B cell (primary cell): ENCODE measurements at regions not wholly inside any gene's neighbourhood (a gene's known extent, or its start where the extent isn't known, plus 50 kb on each side); places are given as distances from the start of the nearest gene placed in this dataset.

Experiments used
- ATAC-seq: fragments of 200-7000 bp; cut with Tn5 transposase; one replicate; pipeline ENCODE4 v1.10.0; 2021; ENCODE audit warnings: low read depth, mild to moderate bottlenecking, moderate number of reproducible peaks, moderate library complexity
- CTCF ChIA-PET: fragments of 350-600 bp; sonication (Branson Sonifier 250); formaldehyde crosslinking; loops from one replicate; lab custom pipeline; 2021; ENCODE audit warnings: antibody characterized with exemption, inconsistent platforms; lab: Charles Lee
- POLR2A ChIA-PET: fragments of 350-600 bp; sonication (Branson Sonifier 250); formaldehyde crosslinking; loops from one replicate; lab custom pipeline; 2021; ENCODE audit warnings: antibody characterized with exemption; lab: Charles Lee
- DNase-seq: peaks from one replicate; pipeline ENCODE4 v3.0.0; 2013
- H2AFZ ChIP-seq: 2 replicates; pipeline ENCODE4 v1.6.1; 2012; ENCODE audit warnings: mild to moderate bottlenecking, low read depth, low read length; ENCODE audit not compliant: insufficient read depth, poor library complexity, severe bottlenecking
- H3K27ac ChIP-seq, 2 donors: 1 replicate in 1 of 2; 2 replicates in 1 of 2; pipeline ENCODE4 v1.5.1; 2012 to 2013; ENCODE audit warnings: low read length in 2 of 2, mild to moderate bottlenecking in 2 of 2, moderate library complexity in 1 of 2
- H3K27me3 ChIP-seq, 4 experiments: fragments of 200-600 bp in 1 of 4; sonication (generic) in 1 of 4; replicated peaks in 1 of 4; 1 replicate in 2 of 4; 2 replicates in 2 of 4; pipeline versions ENCODE4 v1.6.1 to v1.7.0; 2013 to 2016; ENCODE audit warnings: low read length in 3 of 4, mild to moderate bottlenecking in 2 of 4, mixed read lengths in 1 of 4, moderate library complexity in 1 of 4; ENCODE audit not compliant: insufficient read depth in 4 of 4, control insufficient read depth in 3 of 4; ENCODE audit errors: control extremely low read depth in 1 of 4
- H3K36me3 ChIP-seq, 2 experiments: replicated peaks in 1 of 2; 1 replicate in 1 of 2; 2 replicates in 1 of 2; pipeline versions ENCODE4 v1.6.1 to v1.7.1; 2013; ENCODE audit warnings: low read length in 1 of 2; ENCODE audit not compliant: insufficient read depth in 2 of 2, control insufficient read depth in 1 of 2; ENCODE audit errors: control extremely low read depth in 1 of 2, extremely low read depth in 1 of 2
- H3K4me1 ChIP-seq, 2 donors: fragments of 200-600 bp in 1 of 2; sonication (generic) in 1 of 2; 1 replicate in 1 of 2; 2 replicates in 1 of 2; pipeline versions ENCODE4 v1.5.1 to v1.6.1; 2013 to 2017; ENCODE audit warnings: low read length in 2 of 2; ENCODE audit not compliant: control insufficient read depth in 2 of 2, insufficient read depth in 2 of 2
- H3K4me2 ChIP-seq: replicated peaks from 2 replicates; pipeline ENCODE3; 2012; ENCODE audit warnings: mild to moderate bottlenecking, low read depth, low read length; ENCODE audit not compliant: poor library complexity, severe bottlenecking
- H3K4me3 ChIP-seq, 5 experiments: fragments of 200-600 bp in 1 of 5; sonication (generic) in 1 of 5; 1 replicate in 3 of 5; 2 replicates in 2 of 5; pipeline versions ENCODE4 v1.5.1 to v1.7.0; 2011 to 2016; ENCODE audit warnings: low read length in 4 of 5, mild to moderate bottlenecking in 4 of 5, low read depth in 2 of 5, control low read depth in 1 of 5, moderate library complexity in 1 of 5; ENCODE audit not compliant: insufficient read depth in 1 of 5; ENCODE audit errors: control extremely low read depth in 1 of 5, extremely low read depth in 1 of 5
- H3K79me2 ChIP-seq: fragments of 200-600 bp; sonication (generic); one replicate; pipeline ENCODE4 v1.6.0; 2016; ENCODE audit warnings: low read length; ENCODE audit not compliant: control insufficient read depth, insufficient read depth
- H3K9ac ChIP-seq: fragments of 200-600 bp; sonication (generic); 2 replicates; pipeline ENCODE4 v1.6.1; 2017; ENCODE audit warnings: mild to moderate bottlenecking, low read length, moderate library complexity
- H3K9me3 ChIP-seq, 3 donors: one replicate each; pipeline versions ENCODE4 v1.6.1 to v1.7.1; 2013; ENCODE audit warnings: low read length in 2 of 3; ENCODE audit not compliant: control insufficient read depth in 2 of 3, insufficient read depth in 1 of 3; ENCODE audit errors: control extremely low read depth in 1 of 3
- H4K20me1 ChIP-seq: 2 replicates; pipeline ENCODE4 v1.6.0; 2012; ENCODE audit warnings: mild to moderate bottlenecking, low read length; ENCODE audit not compliant: insufficient read depth, control insufficient read depth, poor library complexity, severe bottlenecking
- H3K27ac Mint-ChIP-seq: one replicate; pipeline ENCODE4 v1.8.0; 2021; ENCODE audit warnings: mixed read lengths
- H3K27me3 Mint-ChIP-seq: one replicate; pipeline ENCODE4 v1.8.0; 2021; ENCODE audit warnings: mixed read lengths
- H3K4me1 Mint-ChIP-seq: one replicate; pipeline ENCODE4 v1.8.0; 2021; ENCODE audit warnings: mixed read lengths
- H3K4me3 Mint-ChIP-seq: one replicate; pipeline ENCODE4 v1.8.0; 2021; ENCODE audit warnings: mixed read lengths
- H3K9me3 Mint-ChIP-seq: one replicate; pipeline ENCODE4 v1.8.0; 2022; ENCODE audit warnings: mixed read lengths; ENCODE audit not compliant: insufficient read depth
- CTCF ChIP-seq: fragments of 200-600 bp; IDR thresholded peaks from one replicate; pipeline ENCODE4 v1.8.0; 2022; ENCODE audit warnings: antibody characterized with exemption, mild to moderate bottlenecking
- EZH2 ChIP-seq: IDR thresholded peaks from 2 replicates; pipeline ENCODE4 v1.6.1; 2012; ENCODE audit warnings: borderline replicate concordance, low read depth, mild to moderate bottlenecking, moderate library complexity, low read length; ENCODE audit not compliant: insufficient read depth, poor library complexity, severe bottlenecking
- WGBS: methylation state at CpG from one replicate; pipeline ENCODE4 v1.1.5; 2013; ENCODE audit warnings: missing lambda C conversion rate; ENCODE audit not compliant: insufficient coverage; 5-methylcytosine and 5-hydroxymethylcytosine counted together
- intact Hi-C: fragments of 100-400 bp; cut with micrococcal nuclease; formaldehyde crosslinking; loops from one replicate; pipeline ENCODE4 v1.10.0; 2022

- H3K79me2 ChIP-seq: no peaks in the 10 kb centered on the region
- no peaks in the 10 kb centered on the region for H3K27me3 ChIP-seq
- POLR2A ChIA-PET: no interaction called here
- no peak overlapping the region for H2AFZ ChIP-seq
- H4K20me1 ChIP-seq: no peaks in the 10 kb centered on the region
- H3K4me1 Mint-ChIP-seq: no peaks in the 10 kb centered on the region
- TF ChIP-seq EZH2: no peak
- no peak for TF ChIP-seq CTCF
- no peaks in the 10 kb centered on the region for H3K36me3 ChIP-seq
- H3K27me3 Mint-ChIP-seq: no peaks in the 10 kb centered on the region
- intact Hi-C loops: no loop called here
- H3K4me3 ChIP-seq: no peak overlapping the region
- CTCF ChIA-PET: no interaction called here
- H3K4me1 ChIP-seq: no peaks in the 10 kb centered on the region
- 100% methylated on average over 1 of the region's 7 CpGs for WGBS
- peaks cover 2% of the 10 kb centered on the region for H3K9me3 Mint-ChIP-seq
- no peak overlapping the region for H3K4me2 ChIP-seq
- no peak overlapping the region for H3K4me3 Mint-ChIP-seq
- DNase-seq: no peak
- no peak overlapping the region for H3K27ac ChIP-seq
- H3K9ac ChIP-seq: no peak overlapping the region
- no peak for ATAC-seq
- H3K9me3 ChIP-seq: peaks cover 0 to 6% (median 0%) of the 10 kb centered on the region in 3 donors
- no peak overlapping the region for H3K27ac Mint-ChIP-seq
Measured at GRCh38 chr14:25929881-25930615, 667.8 kb downstream of the NOVA1 start.

- 83% methylated on average over 9 of the region's 9 CpGs for WGBS
- Histone ChIP-seq H3K36me3 (no peaks in the 10 kb centered on the region), H3K4me2 (no peak overlapping the region), H3K27ac (no peak overlapping the region), H3K27me3 (no peaks in the 10 kb centered on the region), H3K4me1 (no peaks in the 10 kb centered on the region), H4K20me1 (no peaks in the 10 kb centered on the region), H3K79me2 (no peaks in the 10 kb centered on the region), H3K9me3 (peaks cover 0 to 2% (median 0%) of the 10 kb centered on the region in 3 donors), H3K4me3 (no peak overlapping the region), H2AFZ (no peak overlapping the region), H3K9ac (no peak overlapping the region)
- ChIA-PET POLR2A (no interaction called here), CTCF (no interaction called here)
- ATAC-seq: no peak
- TF ChIP-seq EZH2 (no peak), CTCF (no peak)
- H3K4me3 Mint-ChIP-seq: no peak overlapping the region
- H3K9me3 Mint-ChIP-seq: no peaks in the 10 kb centered on the region
- H3K4me1 Mint-ChIP-seq: no peaks in the 10 kb centered on the region
- no peaks in the 10 kb centered on the region for H3K27me3 Mint-ChIP-seq
- no peak for DNase-seq
- intact Hi-C loops: no loop called here
- H3K27ac Mint-ChIP-seq: no peak overlapping the region
Measured at GRCh38 chr14:25911831-25912230, 686.0 kb downstream of the NOVA1 start.
